LNCaP clone FGC (cell line): ENCODE measurements at regions not wholly inside any gene's neighbourhood (a gene's known extent, or its start where the extent isn't known, plus 50 kb on each side); places are given as distances from the start of the nearest gene placed in this dataset.

Experiments used
- DNase-seq: peaks from one replicate; pipeline ENCODE4 v3.0.0-alpha.2; 2011; ENCODE audit warnings: low read depth
- H3K4me3 ChIP-seq: 2 replicates; pipeline ENCODE4 v1.5.1; 2011; ENCODE audit warnings: mild to moderate bottlenecking, low read depth, low read length, control low read depth
- TF ChIP-seq, protein P1 (sequence below): IDR thresholded peaks from 2 replicates; pipeline ENCODE4 v1.5.1; 2012; ENCODE audit warnings: mild to moderate bottlenecking; ENCODE audit not compliant: control insufficient read depth, insufficient read depth; ENCODE audit errors: extremely low read depth

DNA sequence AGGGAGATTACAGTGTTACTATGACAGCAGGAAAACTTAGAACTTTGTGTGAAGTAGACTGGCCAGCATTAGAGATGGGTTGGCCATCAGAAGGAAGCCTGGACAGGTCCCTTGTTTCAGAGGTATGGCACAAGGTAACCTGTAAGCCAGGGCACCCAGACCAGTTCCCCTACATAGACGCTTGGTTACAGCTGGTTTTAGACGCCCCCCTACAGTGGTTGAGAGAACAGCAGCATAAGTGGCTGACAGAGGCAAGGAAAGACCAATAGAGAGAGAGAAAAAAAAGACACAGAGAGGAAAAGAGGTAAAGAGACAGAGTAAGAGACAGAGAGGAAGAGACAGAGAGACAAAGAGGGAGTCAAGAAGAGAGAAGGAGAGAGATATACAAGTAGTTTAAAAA, 144.5 kb downstream of the GC start:
- TF ChIP-seq, protein P1, sequence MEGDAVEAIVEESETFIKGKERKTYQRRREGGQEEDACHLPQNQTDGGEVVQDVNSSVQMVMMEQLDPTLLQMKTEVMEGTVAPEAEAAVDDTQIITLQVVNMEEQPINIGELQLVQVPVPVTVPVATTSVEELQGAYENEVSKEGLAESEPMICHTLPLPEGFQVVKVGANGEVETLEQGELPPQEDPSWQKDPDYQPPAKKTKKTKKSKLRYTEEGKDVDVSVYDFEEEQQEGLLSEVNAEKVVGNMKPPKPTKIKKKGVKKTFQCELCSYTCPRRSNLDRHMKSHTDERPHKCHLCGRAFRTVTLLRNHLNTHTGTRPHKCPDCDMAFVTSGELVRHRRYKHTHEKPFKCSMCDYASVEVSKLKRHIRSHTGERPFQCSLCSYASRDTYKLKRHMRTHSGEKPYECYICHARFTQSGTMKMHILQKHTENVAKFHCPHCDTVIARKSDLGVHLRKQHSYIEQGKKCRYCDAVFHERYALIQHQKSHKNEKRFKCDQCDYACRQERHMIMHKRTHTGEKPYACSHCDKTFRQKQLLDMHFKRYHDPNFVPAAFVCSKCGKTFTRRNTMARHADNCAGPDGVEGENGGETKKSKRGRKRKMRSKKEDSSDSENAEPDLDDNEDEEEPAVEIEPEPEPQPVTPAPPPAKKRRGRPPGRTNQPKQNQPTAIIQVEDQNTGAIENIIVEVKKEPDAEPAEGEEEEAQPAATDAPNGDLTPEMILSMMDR, result no peak
- no peak overlapping the region for H3K4me3 ChIP-seq
- DNase-seq, result no peak

DNA sequence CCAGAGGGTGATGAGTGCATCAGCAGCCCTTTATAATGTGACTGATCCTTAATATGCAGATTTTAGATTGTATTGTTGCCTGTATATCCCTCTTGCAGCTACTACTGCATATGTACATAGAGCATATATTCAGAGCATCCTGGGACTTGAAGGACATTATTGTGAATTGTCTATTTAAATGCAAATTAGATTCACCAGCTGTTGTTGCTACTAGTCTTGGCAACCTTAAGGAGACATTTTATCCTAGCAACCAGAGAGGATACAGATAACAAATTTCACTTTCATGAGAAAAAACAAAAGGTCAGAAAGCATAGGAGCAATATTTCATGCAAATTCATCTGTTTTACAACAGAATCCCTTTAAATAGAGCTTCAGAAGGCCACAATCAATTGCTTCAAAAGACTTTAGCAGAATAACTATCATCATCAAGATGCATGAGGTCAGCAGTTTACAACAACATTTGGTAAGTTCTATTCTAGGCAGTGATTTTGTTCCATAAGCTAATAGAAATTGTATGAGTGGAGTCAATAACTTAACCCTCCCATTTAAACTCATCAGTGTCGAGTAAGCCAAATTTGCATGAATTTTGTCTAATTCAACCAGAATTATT, 148.6 kb downstream of the GC start:
- DNase-seq, result no peak
- H3K4me3 ChIP-seq, result no peak overlapping the region
- TF ChIP-seq, protein P1, result no peak

DNA sequence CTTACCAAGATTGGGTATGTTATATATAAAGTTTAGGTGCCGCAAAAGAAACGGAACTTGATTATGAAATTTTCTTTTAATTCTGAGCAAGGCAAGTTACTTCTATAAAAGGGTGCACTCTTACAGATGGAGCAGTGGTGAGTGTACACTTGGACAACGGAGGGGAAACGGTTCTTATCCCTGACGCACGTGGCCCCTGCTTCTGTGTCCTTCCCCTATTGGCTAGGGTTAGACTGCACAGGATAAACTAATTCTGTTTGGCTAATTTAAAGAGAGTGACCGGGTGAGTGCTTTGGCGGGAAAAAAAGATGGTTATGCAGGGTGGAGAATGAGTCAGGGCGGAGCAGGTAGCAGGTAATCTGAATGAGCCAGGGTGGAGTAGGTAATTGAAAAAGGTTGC, 149.5 kb downstream of the GC start:
- TF ChIP-seq, protein P1, result no peak
- H3K4me3 ChIP-seq, result no peak overlapping the region
- DNase-seq, result no peak

DNA sequence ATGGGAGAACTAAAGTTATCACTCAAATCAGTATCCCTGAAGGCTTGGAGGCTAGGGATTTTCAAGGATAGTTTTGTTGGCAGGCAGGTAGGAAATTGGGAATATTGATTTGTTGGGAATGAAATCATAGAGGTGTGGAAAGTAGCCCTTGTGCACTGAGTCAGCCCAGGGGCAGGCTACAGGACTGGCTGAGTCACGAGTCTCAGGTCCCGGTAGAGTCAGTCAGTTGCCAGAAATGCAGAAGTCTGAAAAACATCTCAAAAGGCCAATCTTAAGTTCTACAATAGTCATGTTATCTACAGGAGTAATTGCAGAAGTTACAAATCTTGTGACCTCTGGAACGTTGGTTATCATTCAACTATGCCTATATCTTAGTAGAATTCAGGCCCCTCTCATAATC, 153.1 kb downstream of the GC start:
- no peak overlapping the region for H3K4me3 ChIP-seq
- DNase-seq, result no peak
- TF ChIP-seq, protein P1, result no peak

DNA sequence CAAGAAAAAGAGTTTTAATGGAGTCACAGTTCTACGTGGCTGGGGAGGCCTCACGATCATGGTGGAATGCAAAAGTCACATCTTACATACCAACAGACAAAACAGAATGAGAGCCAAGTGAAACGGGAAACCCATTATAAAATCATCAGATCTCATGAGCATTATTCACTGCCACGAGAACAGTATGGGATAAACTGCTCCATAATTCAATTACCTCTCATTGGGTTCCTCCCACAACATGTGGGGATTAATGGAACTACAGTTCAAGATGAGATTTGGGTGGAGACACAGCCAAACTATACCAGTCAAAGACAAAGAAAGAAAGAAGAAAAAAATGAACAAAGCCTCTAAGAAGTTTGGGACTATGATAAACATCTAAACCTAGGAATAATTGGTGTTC, 158.9 kb downstream of the GC start:
- TF ChIP-seq, protein P1, result no peak
- no peak for DNase-seq
- no peak overlapping the region for H3K4me3 ChIP-seq
